Liver (tissue), 7 donors: ENCODE measurements at regions not wholly inside any gene's neighbourhood (a gene's known extent, or its start where the extent isn't known, plus 50 kb on each side); places are given as distances from the start of the nearest gene placed in this dataset.

Experiments used
- DNase-seq: peaks from one replicate; pipeline ENCODE4 v3.0.0-alpha.2; 2017; ENCODE audit warnings: low spot score
- H3K27ac ChIP-seq, 2 donors: one replicate each; pipeline ENCODE4 v1.7.0; 2013; ENCODE audit warnings: inconsistent platforms in 2 of 2, low read length in 2 of 2, control low read depth in 1 of 2, low read depth in 1 of 2, mild to moderate bottlenecking in 1 of 2
- H3K27me3 ChIP-seq, 4 donors: one replicate each; pipeline versions ENCODE4 v1.6.1 to v1.7.0; 2013; ENCODE audit warnings: low read length in 3 of 4, inconsistent platforms in 1 of 4, mild to moderate bottlenecking in 1 of 4, moderate library complexity in 1 of 4; ENCODE audit not compliant: control insufficient read depth in 4 of 4, insufficient read depth in 4 of 4
- H3K36me3 ChIP-seq, 4 donors: one replicate each; pipeline versions ENCODE4 v1.6.1 to v1.7.0; 2013; ENCODE audit warnings: low read length in 3 of 4, mild to moderate bottlenecking in 3 of 4, low read depth in 1 of 4, moderate library complexity in 1 of 4; ENCODE audit not compliant: control insufficient read depth in 4 of 4, insufficient read depth in 3 of 4
- H3K4me1 ChIP-seq, 4 donors: one replicate each; pipeline versions ENCODE4 v1.6.1 to v1.7.0; 2013; ENCODE audit warnings: low read length in 3 of 4, mild to moderate bottlenecking in 3 of 4, moderate library complexity in 1 of 4; ENCODE audit not compliant: control insufficient read depth in 4 of 4, insufficient read depth in 4 of 4
- H3K4me3 ChIP-seq, 3 donors: one replicate each; pipeline versions ENCODE4 v1.6.1 to v1.7.0; 2013; ENCODE audit warnings: low read length in 3 of 3, control low read depth in 1 of 3, low read depth in 1 of 3, mild to moderate bottlenecking in 1 of 3
- H3K9ac ChIP-seq, 2 donors: one replicate each; pipeline ENCODE4 v1.7.0; 2013; ENCODE audit warnings: low read length in 2 of 2, mild to moderate bottlenecking in 2 of 2, moderate library complexity in 2 of 2, control low read depth in 1 of 2, low read depth in 1 of 2
- H3K9me3 ChIP-seq, 4 donors: one replicate each; pipeline versions ENCODE4 v1.6.1 to v1.7.0; 2013; ENCODE audit warnings: low read length in 3 of 4; ENCODE audit not compliant: control insufficient read depth in 4 of 4
- ATF3 ChIP-seq: IDR thresholded peaks from 2 replicates; pipeline ENCODE4 v1.6.1; 2016; ENCODE audit warnings: antibody characterized with exemption
- FOXA2 ChIP-seq: IDR thresholded peaks from 2 replicates; pipeline ENCODE4 v1.6.1; 2016; ENCODE audit warnings: antibody characterized with exemption
- GABPA ChIP-seq, 2 donors: IDR thresholded peaks in 1 of 2; conservative IDR thresholded peaks in 1 of 2; 2 replicates each; pipeline ENCODE4 v1.6.1; 2016; ENCODE audit warnings: antibody characterized with exemption in 2 of 2, mild to moderate bottlenecking in 1 of 2, moderate library complexity in 1 of 2
- RAD21 ChIP-seq, 2 donors: IDR thresholded peaks; 2 replicates each; pipeline ENCODE4 v1.6.1; 2016; ENCODE audit warnings: antibody characterized with exemption in 2 of 2, mild to moderate bottlenecking in 2 of 2
- REST ChIP-seq: IDR thresholded peaks from 2 replicates; pipeline ENCODE4 v1.6.1; 2016; ENCODE audit warnings: antibody characterized with exemption, mild to moderate bottlenecking
- SP1 ChIP-seq: IDR thresholded peaks from 2 replicates; pipeline ENCODE4 v1.6.1; 2018; ENCODE audit warnings: antibody characterized with exemption, mild to moderate bottlenecking
- TAF1 ChIP-seq: conservative IDR thresholded peaks from 2 replicates; pipeline ENCODE4 v1.6.1; 2016; ENCODE audit warnings: antibody characterized with exemption, mild to moderate bottlenecking
- WGBS: extraction: QIAGEN DNeasy Blood & Tissue Kit; methylation state at CpG from one replicate; pipeline ENCODE4 v1.1.7; 2013; 5-methylcytosine and 5-hydroxymethylcytosine counted together
- TF ChIP-seq, protein P1 (sequence below): IDR thresholded peaks from 2 replicates; pipeline ENCODE4 v1.6.1; 2016; ENCODE audit warnings: antibody characterized with exemption
- TF ChIP-seq, protein P2 (sequence below): IDR thresholded peaks from 2 replicates; pipeline ENCODE4 v1.6.1; 2016; ENCODE audit warnings: antibody characterized with exemption
- donor health status: healthy.
- donor health status: healthy.
- donor health status: healthy.
- donor health status: healthy.

GRCh38 chr6:67265996-67266921 is 1368.8 kb upstream of the ADGRB3 start (continued):
- TF ChIP-seq REST (no peak), GABPA (IDR thresholded peaks at IDR 0.05 in 1 of 2, conservative IDR thresholded peaks at IDR 0.05 in 1 of 2) (no peak), TAF1 (no peak), RAD21 (IDR thresholded peaks at IDR 0.05) (no peak)

- H3K27ac ChIP-seq: no peak overlapping the region
- no peak overlapping the region for H3K9ac ChIP-seq
- no peaks in the 10 kb centered on the region for H3K36me3 ChIP-seq
- DNase-seq: no peak
- no peaks in the 10 kb centered on the region for H3K27me3 ChIP-seq
- no peaks in the 10 kb centered on the region for H3K4me1 ChIP-seq
- WGBS: 67% methylated on average over 3 of the region's 3 CpGs
- no peaks in the 10 kb centered on the region for H3K9me3 ChIP-seq
- H3K4me3 ChIP-seq: no peak overlapping the region
- TF ChIP-seq, protein P1, sequence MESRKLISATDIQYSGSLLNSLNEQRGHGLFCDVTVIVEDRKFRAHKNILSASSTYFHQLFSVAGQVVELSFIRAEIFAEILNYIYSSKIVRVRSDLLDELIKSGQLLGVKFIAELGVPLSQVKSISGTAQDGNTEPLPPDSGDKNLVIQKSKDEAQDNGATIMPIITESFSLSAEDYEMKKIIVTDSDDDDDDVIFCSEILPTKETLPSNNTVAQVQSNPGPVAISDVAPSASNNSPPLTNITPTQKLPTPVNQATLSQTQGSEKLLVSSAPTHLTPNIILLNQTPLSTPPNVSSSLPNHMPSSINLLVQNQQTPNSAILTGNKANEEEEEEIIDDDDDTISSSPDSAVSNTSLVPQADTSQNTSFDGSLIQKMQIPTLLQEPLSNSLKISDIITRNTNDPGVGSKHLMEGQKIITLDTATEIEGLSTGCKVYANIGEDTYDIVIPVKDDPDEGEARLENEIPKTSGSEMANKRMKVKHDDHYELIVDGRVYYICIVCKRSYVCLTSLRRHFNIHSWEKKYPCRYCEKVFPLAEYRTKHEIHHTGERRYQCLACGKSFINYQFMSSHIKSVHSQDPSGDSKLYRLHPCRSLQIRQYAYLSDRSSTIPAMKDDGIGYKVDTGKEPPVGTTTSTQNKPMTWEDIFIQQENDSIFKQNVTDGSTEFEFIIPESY: no peak
- TF ChIP-seq ATF3: no peak
Measured at GRCh38 chr6:67252663-67253062, 1382.4 kb upstream of the ADGRB3 start.

- Histone ChIP-seq H3K4me1 (no peaks in the 10 kb centered on the region), H3K27me3 (no peaks in the 10 kb centered on the region), H3K36me3 (no peaks in the 10 kb centered on the region), H3K9me3 (no peaks in the 10 kb centered on the region), H3K27ac (no peak overlapping the region), H3K9ac (no peak overlapping the region), H3K4me3 (no peak overlapping the region)
- 74% methylated on average over 4 of the region's 4 CpGs for WGBS
- DNase-seq: no peak
- no peak for TF ChIP-seq RAD21 (IDR thresholded peaks at IDR 0.05)
- TF ChIP-seq FOXA2: no peak
- TF ChIP-seq REST: no peak
- TF ChIP-seq, protein P2, sequence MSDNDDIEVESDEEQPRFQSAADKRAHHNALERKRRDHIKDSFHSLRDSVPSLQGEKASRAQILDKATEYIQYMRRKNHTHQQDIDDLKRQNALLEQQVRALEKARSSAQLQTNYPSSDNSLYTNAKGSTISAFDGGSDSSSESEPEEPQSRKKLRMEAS: no peak
- no peak for TF ChIP-seq TAF1
- no peak for TF ChIP-seq SP1
Measured at GRCh38 chr6:67248077-67248476, 1387.0 kb upstream of the ADGRB3 start.
